Esophagus squamous epithelium (tissue), 5 donors: ENCODE measurements at regions not wholly inside any gene's neighbourhood (a gene's known extent, or its start where the extent isn't known, plus 50 kb on each side); places are given as distances from the start of the nearest gene placed in this dataset.

Experiments
- DNase-seq: peaks from one replicate; lab custom pipeline; 2025; lab: John Stamatoyannopoulos, UW
- H3K27ac ChIP-seq, 4 donors: fragments of 200-600 bp; sonication (generic); one replicate each; pipeline ENCODE4 v1.5.1; 2016 to 2019; ENCODE audit warnings: mild to moderate bottlenecking in 1 of 4
- H3K27me3 ChIP-seq, 4 donors: fragments of 200-600 bp; sonication (generic); 1 replicate in 3 of 4; 2 replicates in 1 of 4; pipeline versions ENCODE4 v1.5.1 to v1.6.0; 2017 to 2021; ENCODE audit warnings: antibody characterized with exemption in 1 of 4
- H3K36me3 ChIP-seq, 3 donors: fragments of 200-600 bp; sonication (generic); one replicate each; pipeline ENCODE4 v1.5.1; 2016 to 2019
- H3K4me1 ChIP-seq, 3 donors: fragments of 200-600 bp; sonication (generic); one replicate each; pipeline ENCODE4 v1.5.1; 2017 to 2019
- H3K4me3 ChIP-seq, 4 donors: fragments of 200-600 bp; sonication (generic); 1 replicate in 3 of 4; 2 replicates in 1 of 4; pipeline ENCODE4 v1.5.1; 2016 to 2019; ENCODE audit warnings: mild to moderate bottlenecking in 2 of 4, moderate library complexity in 1 of 4
- H3K9me3 ChIP-seq, 3 donors: fragments of 200-600 bp; sonication (generic); one replicate each; pipeline ENCODE4 v1.5.1; 2016 to 2019
- CTCF ChIP-seq, 6 experiments: fragments of 450-650 bp in 4 of 6; fragments of 200-600 bp in 2 of 6; sonication (generic) in 2 of 6; IDR thresholded peaks; one replicate each; pipeline ENCODE4 v1.5.1; 2016 to 2019; ENCODE audit warnings: antibody characterized with exemption in 6 of 6, mild to moderate bottlenecking in 4 of 6, moderate library complexity in 4 of 6
- POLR2A ChIP-seq, 4 donors: fragments of 450-650 bp; IDR thresholded peaks; one replicate each; pipeline ENCODE4 v1.6.1; 2017; ENCODE audit warnings: antibody characterized with exemption in 4 of 4, mild to moderate bottlenecking in 4 of 4, moderate library complexity in 3 of 4
- WGBS, 2 donors: methylation state at CpG; one replicate each; pipeline ENCODE4 v1.1.5; 2018; 5-methylcytosine and 5-hydroxymethylcytosine counted together
- intact Hi-C: fragments of 100-400 bp; cut with DNase I; formaldehyde crosslinking; loops from one replicate; pipeline ENCODE4 v1.15.0; 2022
- donor health status: DM: yes; HTN: yes; CAD: no.

- Histone ChIP-seq H3K4me1 (no peaks in the 10 kb centered on the region), H3K27ac (no peak overlapping the region), H3K4me3 (no peak overlapping the region), H3K27me3 (no peaks in the 10 kb centered on the region), H3K36me3 (no peaks in the 10 kb centered on the region), H3K9me3 (no peaks in the 10 kb centered on the region)
- 63 to 93% methylated on average over 3 of the region's 3 CpGs for WGBS, 2 donors
- intact Hi-C loops: no loop called here
- no peak for DNase-seq
- TF ChIP-seq POLR2A (IDR thresholded peaks at IDR 0.05) (no peak), CTCF (IDR thresholded peaks at IDR 0.05) (no peak)
These were observed 466.8 kb upstream of the BRINP1 start for GRCh38 chr9:119836036-119836435.

GRCh38 chr9:119834064-119834620, 464.9 kb upstream of the BRINP1 start:
- no peak for TF ChIP-seq CTCF (IDR thresholded peaks at IDR 0.05)
- no peak for TF ChIP-seq POLR2A (IDR thresholded peaks at IDR 0.05)
- Histone ChIP-seq H3K27me3 (no peaks in the 10 kb centered on the region), H3K4me1 (no peaks in the 10 kb centered on the region), H3K4me3 (no peak overlapping the region), H3K27ac (no peak overlapping the region), H3K36me3 (no peaks in the 10 kb centered on the region), H3K9me3 (no peaks in the 10 kb centered on the region)
- no peak for DNase-seq
- intact Hi-C loops: no loop called here
- 65 to 71% methylated on average over 5 to 6 of the region's 6 CpGs for WGBS, 2 donors

- H3K9me3 ChIP-seq: no peaks in the 10 kb centered on the region
- H3K4me1 ChIP-seq: peaks cover 0 to 4% (median 0%) of the 10 kb centered on the region in 3 donors
- H3K27me3 ChIP-seq: no peaks in the 10 kb centered on the region
- no peak for TF ChIP-seq POLR2A (IDR thresholded peaks at IDR 0.05)
- no peak for TF ChIP-seq CTCF (IDR thresholded peaks at IDR 0.05)
- WGBS, 2 donors: 82 to 87% methylated on average over 2 of the region's 2 CpGs
- H3K4me3 ChIP-seq: no peak overlapping the region
- intact Hi-C loops: no loop called here
- no peak overlapping the region for H3K27ac ChIP-seq
- no peak for DNase-seq
- no peaks in the 10 kb centered on the region for H3K36me3 ChIP-seq
These were observed 462.1 kb upstream of the BRINP1 start for GRCh38 chr9:119831309-119831708.

- intact Hi-C loops: no loop called here
- H3K4me3 ChIP-seq: no peak overlapping the region
- H3K4me1 ChIP-seq: peaks cover 0 to 4% (median 0%) of the 10 kb centered on the region in 3 donors
- no peak for TF ChIP-seq POLR2A (IDR thresholded peaks at IDR 0.05)
- no peak for TF ChIP-seq CTCF (IDR thresholded peaks at IDR 0.05)
- no peaks in the 10 kb centered on the region for H3K36me3 ChIP-seq
- H3K27me3 ChIP-seq: no peaks in the 10 kb centered on the region
- no peak overlapping the region for H3K27ac ChIP-seq
- H3K9me3 ChIP-seq: no peaks in the 10 kb centered on the region
- 77 to 78% methylated on average over 3 of the region's 3 CpGs for WGBS, 2 donors
- DNase-seq: no peak
These were observed 460.5 kb upstream of the BRINP1 start for GRCh38 chr9:119829748-119830147.

- Histone ChIP-seq H3K36me3 (no peaks in the 10 kb centered on the region), H3K27me3 (no peaks in the 10 kb centered on the region), H3K4me3 (no peak overlapping the region), H3K27ac (no peak overlapping the region), H3K9me3 (no peaks in the 10 kb centered on the region), H3K4me1 (peaks cover 0 to 4% (median 0%) of the 10 kb centered on the region in 3 donors)
- intact Hi-C loops: no loop called here
- TF ChIP-seq POLR2A (IDR thresholded peaks at IDR 0.05) (no peak), CTCF (IDR thresholded peaks at IDR 0.05) (no peak)
- no peak for DNase-seq
- 56 to 62% methylated on average over 2 of the region's 2 CpGs for WGBS, 2 donors
These were observed 460.0 kb upstream of the BRINP1 start for GRCh38 chr9:119829186-119829585.
